Colonic mucosa (tissue), 4 donors: ENCODE measurements at regions not wholly inside any gene's neighbourhood (a gene's known extent, or its start where the extent isn't known, plus 50 kb on each side); places are given as distances from the start of the nearest gene placed in this dataset.

Experiments used
- DNase-seq: peaks from one replicate; pipeline ENCODE4 v3.0.0-alpha.2; 2020
- H3K27ac ChIP-seq: fragments of 200-600 bp; one replicate; pipeline ENCODE4 v1.8.0; 2021
- H3K27me3 ChIP-seq: fragments of 200-600 bp; one replicate; pipeline ENCODE4 v1.8.0; 2021
- H3K36me3 ChIP-seq: fragments of 200-600 bp; one replicate; pipeline ENCODE4 v1.8.0; 2021
- H3K4me1 ChIP-seq: fragments of 200-600 bp; one replicate; pipeline ENCODE4 v1.8.0; 2021; ENCODE audit warnings: mild to moderate bottlenecking
- H3K4me3 ChIP-seq: fragments of 200-600 bp; one replicate; pipeline ENCODE4 v1.8.0; 2021
- H3K9ac ChIP-seq, 2 donors: one replicate each; pipeline ENCODE4 v1.7.0; 2013; ENCODE audit warnings: control low read depth in 2 of 2, low read depth in 2 of 2, low read length in 2 of 2
- H3K9me3 ChIP-seq: fragments of 200-600 bp; one replicate; pipeline ENCODE4 v1.8.0; 2021
- CTCF ChIP-seq: fragments of 200-600 bp; IDR thresholded peaks from one replicate; pipeline ENCODE4 v1.8.0; 2022; ENCODE audit warnings: antibody characterized with exemption, mild to moderate bottlenecking
- intact Hi-C: fragments of 100-400 bp; cut with DNase I; formaldehyde crosslinking; loops from one replicate; pipeline ENCODE4 v1.14.1; 2022
- donor health status: healthy.
- donor health status: DM: no; HTN: no; CAD: no.
- donor health status: DM: no; HTN: no; CAD: no.

GRCh38 chr5:112640546-112640945 is 97.1 kb upstream of the APC start:
- TF ChIP-seq CTCF = no peak
- no peaks in the 10 kb centered on the region for H3K27me3 ChIP-seq
- no peaks in the 10 kb centered on the region for H3K4me1 ChIP-seq
- DNase-seq = no peak
- H3K9me3 ChIP-seq = no peaks in the 10 kb centered on the region
- H3K27ac ChIP-seq = no peak overlapping the region
- intact Hi-C loops = no loop called here
- no peak overlapping the region for H3K9ac ChIP-seq
- H3K4me3 ChIP-seq = no peak overlapping the region
- H3K36me3 ChIP-seq = no peaks in the 10 kb centered on the region

GRCh38 chr5:112641515-112642110 is 96.1 kb upstream of the APC start:
- Histone ChIP-seq H3K4me3 (no peak overlapping the region), H3K9me3 (no peaks in the 10 kb centered on the region), H3K9ac (no peak overlapping the region), H3K4me1 (no peaks in the 10 kb centered on the region), H3K36me3 (no peaks in the 10 kb centered on the region), H3K27me3 (no peaks in the 10 kb centered on the region), H3K27ac (no peak overlapping the region)
- DNase-seq = no peak
- intact Hi-C loops = no loop called here
- no peak for TF ChIP-seq CTCF

- Histone ChIP-seq H3K27me3 (no peaks in the 10 kb centered on the region), H3K27ac (no peak overlapping the region), H3K36me3 (no peaks in the 10 kb centered on the region), H3K9me3 (no peaks in the 10 kb centered on the region), H3K4me3 (no peak overlapping the region), H3K9ac (no peak overlapping the region), H3K4me1 (no peaks in the 10 kb centered on the region)
- DNase-seq = no peak
- TF ChIP-seq CTCF = no peak
- intact Hi-C loops = no loop called here
Observed at GRCh38 chr5:112642885-112643284, 94.8 kb upstream of the APC start.

GRCh38 chr5:112643339-112643971 is 94.2 kb upstream of the APC start:
- TF ChIP-seq CTCF = no peak

GRCh38 chr5:112646139-112646936 is 91.3 kb upstream of the APC start:
- Histone ChIP-seq H3K27ac (no peak overlapping the region), H3K4me3 (no peak overlapping the region), H3K9ac (no peak overlapping the region), H3K36me3 (no peaks in the 10 kb centered on the region), H3K27me3 (no peaks in the 10 kb centered on the region), H3K9me3 (no peaks in the 10 kb centered on the region), H3K4me1 (no peaks in the 10 kb centered on the region)
- intact Hi-C loops = no loop called here
- no peak for TF ChIP-seq CTCF
- DNase-seq = no peak

More at GRCh38 chr5:112643339-112643971, 94.2 kb upstream of the APC start:
- H3K27me3 ChIP-seq = no peaks in the 10 kb centered on the region
- no peaks in the 10 kb centered on the region for H3K36me3 ChIP-seq
- H3K9me3 ChIP-seq = no peaks in the 10 kb centered on the region
- no peak for DNase-seq
- H3K4me3 ChIP-seq = no peak overlapping the region
- H3K27ac ChIP-seq = no peak overlapping the region
- no peaks in the 10 kb centered on the region for H3K4me1 ChIP-seq
- intact Hi-C loops = no loop called here
- no peak overlapping the region for H3K9ac ChIP-seq
